ENCODE measurements at regions not wholly inside any gene's neighbourhood (a gene's known extent, or its start where the extent isn't known, plus 50 kb on each side); places are given as distances from the start of the nearest gene placed in this dataset.

- DNase-seq (ENCODE audit: extremely low read depth, low read depth) = no peak
Observed at GRCh38 chr21:36532769-36533467, 53.0 kb upstream of the CLDN14 start.

- no peak for DNase-seq (ENCODE audit: extremely low read depth, low read depth)
Observed at GRCh38 chr21:36533468-36533848, 53.5 kb upstream of the CLDN14 start.

GRCh38 chr21:36534656-36535055, 54.7 kb upstream of the CLDN14 start:
- DNase-seq (ENCODE audit: extremely low read depth, low read depth) = no peak

- no peak for DNase-seq (ENCODE audit: extremely low read depth, low read depth)
Observed at GRCh38 chr21:36535618-36536241, 55.8 kb upstream of the CLDN14 start.

GRCh38 chr21:36538761-36539160, 58.8 kb upstream of the CLDN14 start:
- DNase-seq (ENCODE audit: extremely low read depth, low read depth) = no peak

GRCh38 chr21:36539434-36540150, 59.7 kb upstream of the CLDN14 start:
- no peak for DNase-seq (ENCODE audit: extremely low read depth, low read depth)

GRCh38 chr21:36540700-36541099, 60.8 kb upstream of the CLDN14 start:
- DNase-seq (ENCODE audit: extremely low read depth, low read depth) = no peak

GRCh38 chr21:36541721-36542139, 61.8 kb upstream of the CLDN14 start:
- no peak for DNase-seq (ENCODE audit: extremely low read depth, low read depth)

- no peak for DNase-seq (ENCODE audit: extremely low read depth, low read depth)
Observed at GRCh38 chr21:36542312-36543101, 62.6 kb upstream of the CLDN14 start.

GRCh38 chr21:36543924-36544323, 64.0 kb upstream of the CLDN14 start:
- no peak for DNase-seq (ENCODE audit: extremely low read depth, low read depth)

GRCh38 chr21:36544545-36544944, 64.6 kb upstream of the CLDN14 start:
- no peak for DNase-seq (ENCODE audit: extremely low read depth, low read depth)

- DNase-seq (ENCODE audit: extremely low read depth, low read depth) = no peak
Observed at GRCh38 chr21:36545776-36546511, 66.0 kb upstream of the CLDN14 start.

- no peak for DNase-seq (ENCODE audit: extremely low read depth, low read depth)
Observed at GRCh38 chr21:36547464-36547863, 67.5 kb upstream of the CLDN14 start.

- no peak for DNase-seq (ENCODE audit: extremely low read depth, low read depth)
Observed at GRCh38 chr21:36548866-36549265, 68.9 kb upstream of the CLDN14 start.

- DNase-seq (ENCODE audit: extremely low read depth, low read depth) = no peak
Observed at GRCh38 chr21:36549470-36549869, 69.5 kb upstream of the CLDN14 start.

- no peak for DNase-seq (ENCODE audit: extremely low read depth, low read depth)
Observed at GRCh38 chr21:36550761-36551160, 70.8 kb upstream of the CLDN14 start.

- DNase-seq (ENCODE audit: extremely low read depth, low read depth) = no peak
Observed at GRCh38 chr21:36551321-36551720, 71.4 kb upstream of the CLDN14 start.

GRCh38 chr21:36551731-36552433, 72.0 kb upstream of the CLDN14 start:
- DNase-seq (ENCODE audit: extremely low read depth, low read depth) = no peak

- no peak for DNase-seq (ENCODE audit: extremely low read depth, low read depth)
Observed at GRCh38 chr21:36552434-36552785, 72.5 kb upstream of the CLDN14 start.

GRCh38 chr21:36553406-36553805, 73.5 kb upstream of the CLDN14 start:
- no peak for DNase-seq (ENCODE audit: extremely low read depth, low read depth)
